Stimulated activated memory B cell treated with anti-CD40 and anti-IgM and Interleukin-4, amounts not matched to agents 10 μg/mL and 1 μg/mL and 100 μg/mL, for 72 hours (primary cell): ENCODE measurements at regions not wholly inside any gene's neighbourhood (a gene's known extent, or its start where the extent isn't known, plus 50 kb on each side); places are given as distances from the start of the nearest gene placed in this dataset.
"Not testable (repeated sequence)": the region's sequence is repeated elsewhere in the genome, so short reads cannot be mapped to it uniquely, and the experiment has no call there.

Source experiments
- ATAC-seq: fragments of 150-1000 bp; cut with Tn5 transposase; 2 replicates; pipeline ENCODE4 v1.10.0; 2021
- H3K27ac Mint-ChIP-seq: one replicate; pipeline ENCODE4 v1.8.0; 2022; ENCODE audit warnings: mild to moderate bottlenecking, mixed read lengths
- H3K27me3 Mint-ChIP-seq: one replicate; pipeline ENCODE4 v1.8.0; 2022; ENCODE audit warnings: mixed read lengths
- H3K36me3 Mint-ChIP-seq: one replicate; pipeline ENCODE4 v1.8.0; 2022; ENCODE audit warnings: mixed read lengths
- H3K4me1 Mint-ChIP-seq: one replicate; pipeline ENCODE4 v1.8.0; 2022; ENCODE audit warnings: mixed read lengths
- H3K4me3 Mint-ChIP-seq: one replicate; pipeline ENCODE4 v1.8.0; 2022; ENCODE audit warnings: mild to moderate bottlenecking, moderate library complexity, mixed read lengths
- H3K9me3 Mint-ChIP-seq: one replicate; pipeline ENCODE4 v1.8.0; 2022; ENCODE audit warnings: mixed read lengths

DNA sequence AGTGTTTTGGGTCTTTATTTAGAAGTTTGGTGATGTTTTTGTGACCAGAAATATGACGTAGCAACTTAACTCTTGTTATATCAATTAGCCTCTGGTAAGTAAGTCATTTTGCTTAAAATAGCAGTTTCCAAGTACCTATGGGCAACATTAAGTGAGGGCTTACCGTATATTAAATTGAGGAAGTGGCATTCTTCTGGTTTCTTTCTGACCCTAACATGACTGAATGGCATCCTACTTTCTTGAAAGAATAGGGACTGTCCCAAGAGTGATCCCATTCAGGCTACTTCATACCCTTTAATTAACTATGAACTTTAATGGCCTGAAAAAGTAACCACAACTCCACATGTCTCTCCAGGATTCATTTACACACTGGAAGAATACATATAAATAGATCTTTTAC is 106.6 kb downstream of the MZT1 start:
- no peak for ATAC-seq
- H3K4me3 Mint-ChIP-seq, result no peak overlapping the region
- H3K4me1 Mint-ChIP-seq, result no peaks in the 10 kb centered on the region
- H3K9me3 Mint-ChIP-seq, result peaks cover 2% of the 10 kb centered on the region
- no peaks in the 10 kb centered on the region for H3K36me3 Mint-ChIP-seq
- no peak overlapping the region for H3K27ac Mint-ChIP-seq
- H3K27me3 Mint-ChIP-seq, result no peaks in the 10 kb centered on the region

GRCh38 chr13:72617951-72618350 is 109.5 kb downstream of the MZT1 start:
- Mint-ChIP-seq H3K27ac (no peak overlapping the region), H3K4me3 (no peak overlapping the region), H3K9me3 (peaks cover 2% of the 10 kb centered on the region), H3K36me3 (no peaks in the 10 kb centered on the region), H3K27me3 (no peaks in the 10 kb centered on the region), H3K4me1 (no peaks in the 10 kb centered on the region)
- ATAC-seq, result no peak

DNA sequence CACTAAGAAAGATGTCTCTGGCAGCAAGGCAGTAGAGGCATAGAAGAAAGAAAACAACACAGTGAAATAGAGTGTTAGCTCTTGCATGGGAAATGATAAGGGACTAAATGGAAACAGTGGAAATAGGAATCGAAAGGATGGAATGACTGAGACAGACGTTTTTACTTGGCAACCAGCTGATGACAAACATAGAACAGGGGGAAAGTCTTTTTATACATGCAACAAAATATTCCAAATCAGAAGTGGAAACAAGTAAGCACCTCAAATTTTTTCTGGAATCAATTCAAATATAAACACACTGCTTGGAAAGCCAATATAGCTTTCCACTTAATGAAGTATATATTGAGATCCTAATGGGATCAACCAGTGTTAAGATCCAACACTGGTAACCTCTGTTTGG is 110.2 kb downstream of the MZT1 start:
- Mint-ChIP-seq H3K4me3 (no peak overlapping the region), H3K9me3 (peaks cover 2% of the 10 kb centered on the region), H3K27ac (no peak overlapping the region), H3K36me3 (no peaks in the 10 kb centered on the region), H3K27me3 (no peaks in the 10 kb centered on the region), H3K4me1 (no peaks in the 10 kb centered on the region)
- ATAC-seq, result no peak

DNA sequence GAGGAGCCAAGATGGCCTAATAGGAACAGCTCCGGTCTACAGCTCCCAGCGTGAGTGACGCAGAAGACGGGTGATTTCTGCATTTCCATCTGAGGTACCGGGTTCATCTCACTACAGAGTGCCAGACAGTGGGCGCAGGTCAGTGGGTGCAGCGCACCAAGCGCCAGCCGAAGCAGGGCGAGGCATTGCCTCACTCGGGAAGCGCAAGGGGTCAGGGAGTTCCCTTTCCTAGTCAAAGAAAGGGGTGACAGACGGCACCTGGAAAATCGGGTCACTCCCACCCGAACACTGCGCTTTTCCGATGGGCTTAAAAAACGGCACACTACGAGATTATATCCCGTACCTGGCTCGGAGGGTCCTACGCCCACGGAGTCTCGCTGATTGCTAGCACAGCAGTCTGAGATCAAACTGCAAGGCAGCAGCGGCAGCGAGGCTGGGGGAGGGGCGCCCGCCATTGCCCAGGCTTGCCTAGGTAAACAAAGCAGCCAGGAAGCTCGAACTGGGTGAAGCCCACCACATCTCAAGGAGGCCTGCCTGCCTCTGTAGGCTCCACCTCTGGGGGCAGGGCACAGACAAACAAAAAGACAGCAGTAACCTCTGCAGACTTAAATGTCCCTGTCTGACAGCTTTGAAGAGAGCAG is 117.1 kb downstream of the MZT1 start:
- not testable (repeated sequence) for H3K27me3 Mint-ChIP-seq, H3K4me1 Mint-ChIP-seq, H3K9me3 Mint-ChIP-seq, ATAC-seq, H3K27ac Mint-ChIP-seq, H3K4me3 Mint-ChIP-seq, H3K36me3 Mint-ChIP-seq

- Mint-ChIP-seq H3K36me3 (no peaks in the 10 kb centered on the region), H3K9me3 (peaks cover 3% of the 10 kb centered on the region), H3K27ac (no peak overlapping the region), H3K4me3 (no peak overlapping the region), H3K4me1 (no peaks in the 10 kb centered on the region), H3K27me3 (no peaks in the 10 kb centered on the region)
- no peak for ATAC-seq
Measured at GRCh38 chr13:72599178-72599743, 128.2 kb downstream of the MZT1 start.

DNA sequence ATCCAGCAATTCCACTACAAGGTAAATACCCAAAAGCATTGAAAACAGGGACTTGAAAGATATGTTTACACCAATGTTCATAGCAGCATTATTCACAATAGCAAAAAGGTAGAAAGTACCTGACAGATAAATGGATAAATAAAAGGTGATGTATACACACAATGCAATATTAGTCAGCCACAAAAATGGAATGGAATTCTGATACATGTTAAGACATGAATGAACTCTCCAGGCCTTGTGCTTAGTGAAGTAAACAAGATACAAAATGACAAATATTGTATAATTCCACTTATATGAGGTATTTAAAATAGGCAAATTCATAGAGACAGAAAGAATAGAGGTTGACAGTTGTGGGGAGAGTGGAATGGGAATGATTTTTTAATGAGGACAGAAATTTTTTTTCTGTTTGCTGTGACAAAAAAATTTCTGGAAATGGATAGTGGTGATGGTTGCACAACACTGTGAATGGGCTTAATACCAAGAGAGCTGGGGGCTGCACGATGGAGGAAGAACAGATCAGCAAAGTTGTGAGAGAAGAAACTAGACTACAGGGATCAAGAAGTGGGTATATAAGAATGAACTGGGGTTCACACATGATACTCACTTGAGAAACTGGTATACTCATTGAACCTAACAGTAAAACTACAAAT is 137.2 kb downstream of the MZT1 start:
- ATAC-seq, result no peak
- no peaks in the 10 kb centered on the region for H3K36me3 Mint-ChIP-seq
- H3K27me3 Mint-ChIP-seq, result no peaks in the 10 kb centered on the region

DNA sequence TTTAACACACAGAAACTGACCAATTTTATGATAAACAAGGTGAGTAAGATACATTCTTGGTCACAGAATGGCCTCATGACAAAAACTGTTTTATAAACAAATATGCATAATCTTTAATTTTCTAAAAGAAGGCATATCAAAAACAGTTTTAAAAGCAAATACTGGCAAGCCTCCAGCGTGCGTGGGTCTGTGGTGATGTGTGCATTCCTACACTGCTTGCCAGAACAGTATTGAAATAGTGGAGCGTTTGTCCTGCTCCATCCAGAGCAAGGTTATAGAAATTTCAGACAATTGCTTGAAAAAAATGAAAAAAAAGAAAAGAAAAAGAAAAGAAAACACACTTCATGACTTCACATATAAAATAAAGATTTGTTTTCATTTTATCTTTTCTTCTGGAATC is 140.9 kb downstream of the MZT1 start:
- H3K4me1 Mint-ChIP-seq, result no peaks in the 10 kb centered on the region
- no peak overlapping the region for H3K4me3 Mint-ChIP-seq
- no peaks in the 10 kb centered on the region for H3K36me3 Mint-ChIP-seq
- H3K27me3 Mint-ChIP-seq, result no peaks in the 10 kb centered on the region
- no peak for ATAC-seq
- H3K27ac Mint-ChIP-seq, result no peak overlapping the region
- peaks cover 4% of the 10 kb centered on the region for H3K9me3 Mint-ChIP-seq

More for the DNA sequence above, 137.2 kb downstream of the MZT1 start:
- H3K9me3 Mint-ChIP-seq, result peaks cover 4% of the 10 kb centered on the region
- H3K4me3 Mint-ChIP-seq, result no peak overlapping the region
- no peaks in the 10 kb centered on the region for H3K4me1 Mint-ChIP-seq
- H3K27ac Mint-ChIP-seq, result no peak overlapping the region

- ATAC-seq, result no peak
- H3K36me3 Mint-ChIP-seq, result no peaks in the 10 kb centered on the region
- H3K9me3 Mint-ChIP-seq, result peaks cover 2% of the 10 kb centered on the region
- no peaks in the 10 kb centered on the region for H3K27me3 Mint-ChIP-seq
- H3K4me3 Mint-ChIP-seq, result no peak overlapping the region
- H3K27ac Mint-ChIP-seq, result no peak overlapping the region
- no peaks in the 10 kb centered on the region for H3K4me1 Mint-ChIP-seq
Measured at GRCh38 chr13:72585254-72585653, 142.2 kb downstream of the MZT1 start.

GRCh38 chr13:72571191-72571590 is 156.2 kb downstream of the MZT1 start:
- Mint-ChIP-seq H3K4me3 (no peak overlapping the region), H3K27ac (no peak overlapping the region), H3K4me1 (no peaks in the 10 kb centered on the region), H3K27me3 (no peaks in the 10 kb centered on the region), H3K36me3 (no peaks in the 10 kb centered on the region), H3K9me3 (peaks cover 6% of the 10 kb centered on the region)
- ATAC-seq, result no peak

DNA sequence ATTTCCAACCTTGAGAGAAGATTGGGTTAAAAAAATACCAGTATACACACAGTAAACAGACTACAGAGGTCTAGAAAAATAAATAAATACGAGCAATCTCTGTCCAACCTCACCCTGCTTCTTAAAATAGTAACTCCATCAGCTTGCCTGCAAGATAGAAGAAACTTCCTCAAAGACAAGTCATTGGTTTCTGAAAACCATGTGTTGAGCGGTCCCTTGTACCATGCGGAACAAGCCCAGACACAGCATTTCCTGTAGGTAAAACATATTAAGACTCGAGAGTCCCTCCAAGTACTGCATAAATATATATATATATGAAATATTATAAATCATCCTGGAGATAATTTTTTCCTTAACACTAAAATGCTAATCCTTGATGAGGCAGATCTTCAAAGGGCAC is 157.4 kb downstream of the MZT1 start:
- no peaks in the 10 kb centered on the region for H3K36me3 Mint-ChIP-seq
- no peak overlapping the region for H3K27ac Mint-ChIP-seq
- no peaks in the 10 kb centered on the region for H3K27me3 Mint-ChIP-seq
- H3K9me3 Mint-ChIP-seq, result no peaks in the 10 kb centered on the region
- H3K4me1 Mint-ChIP-seq, result no peaks in the 10 kb centered on the region
- H3K4me3 Mint-ChIP-seq, result no peak overlapping the region
- no peak for ATAC-seq

DNA sequence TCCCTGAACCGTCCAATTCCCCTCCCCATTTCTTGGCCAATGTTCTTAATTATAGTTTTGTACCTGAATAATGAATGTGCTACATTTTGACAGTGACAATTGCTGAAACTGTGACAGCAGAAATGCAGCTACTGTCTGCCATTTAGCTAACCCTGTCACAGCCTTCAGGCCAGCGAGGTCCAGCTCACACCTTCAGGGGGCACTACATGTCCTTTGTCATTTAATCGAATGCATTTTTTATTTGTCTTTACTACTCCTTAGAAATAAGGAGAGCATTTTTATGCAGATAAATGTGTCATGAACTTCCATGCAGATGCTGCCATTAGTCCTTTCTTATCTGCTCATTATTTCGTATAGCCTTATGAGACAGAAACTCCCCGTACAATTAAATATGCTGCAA is 159.9 kb downstream of the MZT1 start:
- Mint-ChIP-seq H3K4me1 (no peaks in the 10 kb centered on the region), H3K27me3 (no peaks in the 10 kb centered on the region), H3K4me3 (no peak overlapping the region), H3K36me3 (no peaks in the 10 kb centered on the region), H3K27ac (no peak overlapping the region), H3K9me3 (no peaks in the 10 kb centered on the region)
- ATAC-seq, result no peak

DNA sequence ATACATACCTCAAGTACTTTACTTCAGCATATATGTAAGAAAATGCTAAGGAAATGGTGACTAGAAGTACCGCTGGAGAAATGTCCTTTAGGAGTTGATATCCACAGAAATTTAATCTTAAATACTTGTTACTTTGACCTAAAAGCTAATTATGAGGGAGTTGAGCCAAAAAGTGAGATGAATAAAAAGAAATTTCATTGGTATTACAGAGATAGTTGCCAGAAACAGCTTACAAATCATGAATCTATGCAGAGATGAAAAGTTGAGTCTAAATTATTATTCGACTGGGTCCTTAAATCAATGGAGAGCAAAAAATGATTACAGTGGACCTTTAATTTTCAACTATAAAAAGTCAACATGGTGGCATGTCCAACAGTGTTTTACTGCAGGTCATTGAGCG is 160.9 kb downstream of the MZT1 start:
- no peaks in the 10 kb centered on the region for H3K9me3 Mint-ChIP-seq
- H3K27me3 Mint-ChIP-seq, result no peaks in the 10 kb centered on the region
- H3K27ac Mint-ChIP-seq, result no peak overlapping the region
- no peak for ATAC-seq
- no peak overlapping the region for H3K4me3 Mint-ChIP-seq
- no peaks in the 10 kb centered on the region for H3K36me3 Mint-ChIP-seq
- H3K4me1 Mint-ChIP-seq, result no peaks in the 10 kb centered on the region

- H3K27me3 Mint-ChIP-seq, result no peaks in the 10 kb centered on the region
- H3K27ac Mint-ChIP-seq, result no peak overlapping the region
- no peaks in the 10 kb centered on the region for H3K9me3 Mint-ChIP-seq
- no peak for ATAC-seq
- no peaks in the 10 kb centered on the region for H3K4me1 Mint-ChIP-seq
- no peak overlapping the region for H3K4me3 Mint-ChIP-seq
- H3K36me3 Mint-ChIP-seq, result no peaks in the 10 kb centered on the region
Measured at GRCh38 chr13:72565893-72566292, 161.5 kb downstream of the MZT1 start.

GRCh38 chr13:72562686-72563085 is 164.7 kb downstream of the MZT1 start:
- Mint-ChIP-seq H3K36me3 (no peaks in the 10 kb centered on the region), H3K27ac (no peak overlapping the region), H3K9me3 (no peaks in the 10 kb centered on the region), H3K27me3 (no peaks in the 10 kb centered on the region), H3K4me3 (no peak overlapping the region), H3K4me1 (no peaks in the 10 kb centered on the region)
- no peak for ATAC-seq

GRCh38 chr13:72561791-72562190 is 165.6 kb downstream of the MZT1 start:
- Mint-ChIP-seq H3K4me3 (no peak overlapping the region), H3K27ac (no peak overlapping the region), H3K36me3 (no peaks in the 10 kb centered on the region), H3K27me3 (no peaks in the 10 kb centered on the region), H3K4me1 (no peaks in the 10 kb centered on the region), H3K9me3 (no peaks in the 10 kb centered on the region)
- no peak for ATAC-seq

DNA sequence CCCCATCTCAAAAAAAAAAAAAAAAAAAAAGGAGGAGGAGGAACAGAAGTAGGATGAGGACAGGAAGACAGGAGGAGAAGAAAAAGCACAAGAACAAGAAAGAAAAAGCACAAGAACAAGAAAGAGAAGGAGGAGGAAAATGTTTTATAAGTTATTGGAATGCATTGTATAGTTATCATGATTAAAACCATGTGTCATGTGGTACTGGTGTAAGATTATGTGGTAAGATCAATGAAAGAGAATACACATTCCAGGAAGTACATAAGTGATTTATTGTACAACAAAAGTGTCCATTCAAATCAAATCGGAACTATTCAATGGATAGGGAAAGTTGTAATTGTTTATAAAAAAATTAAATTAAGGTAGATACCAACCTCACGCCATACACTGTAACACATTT is 167.7 kb downstream of the MZT1 start:
- H3K27ac Mint-ChIP-seq, result no peak overlapping the region
- no peaks in the 10 kb centered on the region for H3K9me3 Mint-ChIP-seq
- no peaks in the 10 kb centered on the region for H3K36me3 Mint-ChIP-seq

More for the DNA sequence above, 167.7 kb downstream of the MZT1 start:
- H3K4me1 Mint-ChIP-seq, result no peaks in the 10 kb centered on the region
- H3K27me3 Mint-ChIP-seq, result no peaks in the 10 kb centered on the region
- no peak overlapping the region for H3K4me3 Mint-ChIP-seq
- no peak for ATAC-seq
